H1 (cell line): ENCODE measurements at regions not wholly inside any gene's neighbourhood (a gene's known extent, or its start where the extent isn't known, plus 50 kb on each side); places are given as distances from the start of the nearest gene placed in this dataset.

ENCODE experiments used
- CTCF ChIA-PET: fragments of 300-600 bp; sonication (Branson Sonifier 250); formaldehyde crosslinking; loops from one replicate; lab custom pipeline; 2021; ENCODE audit not compliant: partially characterized antibody; lab: Charles Lee
- POLR2A ChIA-PET: fragments of 300-600 bp; sonication (Branson Sonifier 250); formaldehyde crosslinking; loops from one replicate; lab custom pipeline; 2021; ENCODE audit warnings: inconsistent platforms; ENCODE audit not compliant: partially characterized antibody; lab: Charles Lee
- DNase-seq, 2 experiments: peaks; one replicate each; pipeline versions ENCODE4 v3.0.0 to v3.0.0-alpha.2; 2010 to 2022; ENCODE audit warnings: low spot score in 2 of 2, low read depth in 1 of 2, mixed read lengths in 1 of 2
- FAIRE-seq: peaks from 2 replicates; lab custom pipeline; 2011; peaks lifted over from hg19 to GRCh38; lab: Jason Lieb, UNC
- H2AFZ ChIP-seq: 2 replicates; pipeline ENCODE4 v1.8.1; 2012; ENCODE audit warnings: low read length, inconsistent platforms
- H2AK5ac ChIP-seq: 2 replicates; pipeline ENCODE4 v1.6.1; 2013; ENCODE audit warnings: low read depth, low read length
- H2BK120ac ChIP-seq: replicated peaks from 2 replicates; pipeline ENCODE3; 2013; ENCODE audit warnings: low read depth, low read length, inconsistent platforms
- H2BK12ac ChIP-seq: 2 replicates; pipeline ENCODE4 v1.6.1; 2013; ENCODE audit warnings: low read depth, low read length
- H2BK15ac ChIP-seq: 2 replicates; pipeline ENCODE4 v1.6.1; 2013; ENCODE audit warnings: low read length
- H2BK20ac ChIP-seq: 2 replicates; pipeline ENCODE4 v1.6.1; 2013; ENCODE audit warnings: low read length
- H2BK5ac ChIP-seq: 2 replicates; pipeline ENCODE4 v1.6.1; 2013; ENCODE audit warnings: low read depth, low read length
- H3K14ac ChIP-seq: 2 replicates; pipeline ENCODE4 v1.6.1; 2013; ENCODE audit warnings: inconsistent platforms; ENCODE audit not compliant: insufficient read length
- H3K18ac ChIP-seq: 2 replicates; pipeline ENCODE4 v1.6.1; 2013; ENCODE audit warnings: low read length; ENCODE audit errors: extremely low read depth
- H3K23ac ChIP-seq: 2 replicates; pipeline ENCODE4 v1.6.1; 2013; ENCODE audit warnings: inconsistent platforms; ENCODE audit not compliant: insufficient read length
- H3K23me2 ChIP-seq: 2 replicates; pipeline ENCODE4 v1.6.1; 2013; ENCODE audit warnings: low read depth, low read length
- H3K27ac ChIP-seq: 2 replicates; pipeline ENCODE4 v1.6.1; 2011; ENCODE audit warnings: low read depth, low read length, inconsistent platforms
- H3K27me3 ChIP-seq, 4 experiments: replicated peaks in 1 of 4; 1 replicate in 1 of 4; 2 replicates in 3 of 4; pipeline versions ENCODE4 v1.6.1 to v1.8.1; 2011 to 2013; ENCODE audit warnings: low read length in 3 of 4, mild to moderate bottlenecking in 3 of 4, inconsistent platforms in 2 of 4, mixed read lengths in 2 of 4, moderate library complexity in 1 of 4; ENCODE audit not compliant: control insufficient read depth in 3 of 4, insufficient read depth in 3 of 4; ENCODE audit errors: extremely low read depth in 1 of 4
- H3K36me3 ChIP-seq, 4 experiments: 2 replicates each; pipeline versions ENCODE4 v1.6.1 to v1.8.1; 2011 to 2013; ENCODE audit warnings: mild to moderate bottlenecking in 4 of 4, low read length in 3 of 4, moderate library complexity in 2 of 4, control low read depth in 1 of 4, inconsistent platforms in 1 of 4; ENCODE audit not compliant: insufficient read depth in 4 of 4, control insufficient read depth in 2 of 4
- H3K4ac ChIP-seq: replicated peaks from 2 replicates; pipeline ENCODE3; 2013; ENCODE audit warnings: low read length, low read depth, mixed read lengths, inconsistent platforms; ENCODE audit not compliant: insufficient read length
- H3K4me1 ChIP-seq, 4 experiments: replicated peaks in 1 of 4; 1 replicate in 1 of 4; 2 replicates in 3 of 4; pipeline versions ENCODE4 v1.6.1 to v1.8.1; 2011 to 2013; ENCODE audit warnings: low read length in 3 of 4, inconsistent platforms in 2 of 4, mixed read lengths in 1 of 4; ENCODE audit not compliant: insufficient read depth in 4 of 4, control insufficient read depth in 3 of 4
- H3K4me2 ChIP-seq, 2 experiments: 2 replicates each; pipeline versions ENCODE4 v1.6.1 to v1.8.1; 2011 to 2013; ENCODE audit warnings: low read depth in 2 of 2, low read length in 2 of 2, control low read depth in 1 of 2, inconsistent platforms in 1 of 2, mild to moderate bottlenecking in 1 of 2; ENCODE audit not compliant: insufficient read depth in 1 of 2
- H3K4me3 ChIP-seq, 4 experiments: fragments of 200-600, 300-600 bp in 1 of 4; sonication (generic), shearing (Covaris generic), sonication (Bioruptor Twin) in 1 of 4; 2 replicates each; pipeline versions ENCODE4 v1.5.1 to v1.8.1; 2011 to 2016; ENCODE audit warnings: low read length in 4 of 4, low read depth in 3 of 4, control low read depth in 2 of 4, inconsistent platforms in 2 of 4, mild to moderate bottlenecking in 2 of 4, mixed read lengths in 1 of 4, moderate library complexity in 1 of 4; ENCODE audit not compliant: insufficient read depth in 2 of 4; ENCODE audit errors: extremely low read depth in 1 of 4
- H3K56ac ChIP-seq: replicated peaks from 2 replicates; pipeline ENCODE3; 2013; ENCODE audit warnings: low read depth, mild to moderate bottlenecking, mixed read lengths, low read length, inconsistent platforms; ENCODE audit not compliant: insufficient read length
- H3K79me1 ChIP-seq: 2 replicates; pipeline ENCODE4 v1.6.1; 2013; ENCODE audit warnings: low read depth, low read length, control low read depth
- H3K79me2 ChIP-seq, 2 experiments: 2 replicates each; pipeline versions ENCODE4 v1.6.1 to v1.8.1; 2012 to 2013; ENCODE audit warnings: low read length in 2 of 2, mild to moderate bottlenecking in 2 of 2, inconsistent platforms in 1 of 2; ENCODE audit not compliant: insufficient read depth in 2 of 2, control insufficient read depth in 1 of 2
- H3K9ac ChIP-seq, 4 experiments: replicated peaks in 1 of 4; 1 replicate in 1 of 4; 2 replicates in 3 of 4; pipeline versions ENCODE4 v1.6.1 to v1.8.1; 2011 to 2013; ENCODE audit warnings: low read depth in 3 of 4, low read length in 3 of 4, control low read depth in 2 of 4, mild to moderate bottlenecking in 2 of 4, moderate library complexity in 2 of 4, inconsistent platforms in 1 of 4; ENCODE audit errors: extremely low read depth in 1 of 4
- H3K9me3 ChIP-seq, 2 experiments: 2 replicates each; pipeline versions ENCODE4 v1.6.1 to v1.8.1; 2012 to 2013; ENCODE audit warnings: mild to moderate bottlenecking in 2 of 2, moderate library complexity in 2 of 2, control low read depth in 1 of 2, inconsistent platforms in 1 of 2, low read depth in 1 of 2, low read length in 1 of 2, mixed read lengths in 1 of 2; ENCODE audit not compliant: insufficient read depth in 2 of 2
- H4K20me1 ChIP-seq, 2 experiments: replicated peaks in 1 of 2; 2 replicates each; pipeline versions ENCODE3 to v1.8.1; 2011 to 2013; ENCODE audit warnings: inconsistent platforms in 2 of 2, low read length in 2 of 2, mild to moderate bottlenecking in 1 of 2; ENCODE audit not compliant: insufficient read depth in 2 of 2, control insufficient read depth in 1 of 2
- H4K5ac ChIP-seq: 2 replicates; pipeline ENCODE4 v1.6.1; 2013; ENCODE audit warnings: low read length, low read depth, mixed read lengths, inconsistent platforms; ENCODE audit not compliant: insufficient read length
- H4K8ac ChIP-seq: 2 replicates; pipeline ENCODE4 v1.8.0; 2013; ENCODE audit warnings: mild to moderate bottlenecking, moderate library complexity, low read length, inconsistent platforms; ENCODE audit not compliant: insufficient read depth; ENCODE audit errors: extremely low read depth
- H4K91ac ChIP-seq: replicated peaks from 2 replicates; pipeline ENCODE3; 2013; ENCODE audit warnings: low read length, mixed read lengths, inconsistent platforms; ENCODE audit not compliant: insufficient read length
- ASH2L ChIP-seq: fragments of 200-600, 300-600 bp; sonication (generic); IDR thresholded peaks from one replicate; pipeline ENCODE4 v1.7.1; 2017; ENCODE audit warnings: low read length
- GABPA ChIP-seq: IDR thresholded peaks from 2 replicates; pipeline ENCODE4 v1.6.1; 2011; ENCODE audit warnings: mild to moderate bottlenecking, low read length, moderate library complexity, borderline replicate concordance; ENCODE audit not compliant: insufficient read depth
- KDM1A ChIP-seq: fragments of 200-600, 300-600 bp; sonication (generic); IDR thresholded peaks from 2 replicates; pipeline ENCODE4 v1.7.1; 2016; ENCODE audit warnings: mild to moderate bottlenecking, low read length, borderline replicate concordance
- PHF8 ChIP-seq: fragments of 200-600 bp; sonication (generic); conservative IDR thresholded peaks from 2 replicates; pipeline ENCODE4 v1.7.1; 2012; ENCODE audit warnings: low read depth, mild to moderate bottlenecking, inconsistent platforms, low read length, moderate library complexity
- TEAD4 ChIP-seq: IDR thresholded peaks from 2 replicates; pipeline ENCODE4 v1.6.1; 2012; ENCODE audit warnings: low read depth, low read length, inconsistent platforms, mixed read lengths
- TF ChIP-seq, protein P1 (sequence below): IDR thresholded peaks from 2 replicates; pipeline ENCODE4 v1.6.1; 2011; ENCODE audit warnings: low read length, improper control_type of control experiment

DNA sequence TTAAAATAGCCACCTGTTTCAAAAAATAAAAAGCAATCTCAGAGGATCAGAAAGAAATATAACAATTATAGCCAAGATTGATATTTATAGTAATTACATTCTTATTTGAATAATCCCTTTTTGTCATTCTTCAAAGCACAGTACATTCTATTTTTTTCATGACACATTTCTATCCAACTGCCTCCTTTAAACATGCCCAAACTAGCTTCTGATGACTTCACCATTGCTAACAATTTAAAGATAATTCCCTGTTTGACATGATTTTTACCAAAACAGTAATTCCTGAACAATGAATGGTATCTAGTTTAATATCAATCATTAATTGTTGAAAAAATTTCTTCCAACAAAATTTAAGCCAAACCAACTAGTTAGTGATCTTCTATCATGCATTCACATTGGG, 172.4 kb downstream of the SNCA start:
- no peak overlapping the region for H2BK12ac ChIP-seq
- no peak overlapping the region for H3K14ac ChIP-seq
- no peak overlapping the region for H4K5ac ChIP-seq
- ChIA-PET POLR2A (no interaction called here), CTCF (interaction anchor here (1.2 to 2.0 kb wide), 3 partner anchors 23 to 179 kb away, joined by 3 to 8 read pairs (median 4); no protein-coding TSS in a partner anchor)
- no peak overlapping the region for H2BK20ac ChIP-seq
- H3K36me3 ChIP-seq: no peaks in the 10 kb centered on the region
- no peaks in the 10 kb centered on the region; a peak in 2 of 7 replicates for H3K4me1 ChIP-seq
- no peaks in the 10 kb centered on the region for H3K79me1 ChIP-seq
- H3K56ac ChIP-seq: no peak overlapping the region
- H3K9me3 ChIP-seq: no peaks in the 10 kb centered on the region
- H4K91ac ChIP-seq: no peak overlapping the region
- no peak overlapping the region for H3K4me3 ChIP-seq
- H3K27me3 ChIP-seq: peaks cover 0 to 1% (median 0%) of the 10 kb centered on the region in 4 experiments; a peak in 1 of 7 replicates
- no peaks in the 10 kb centered on the region for H3K79me2 ChIP-seq
- H3K4me2 ChIP-seq: no peak overlapping the region
- H3K23me2 ChIP-seq: no peaks in the 10 kb centered on the region
- H3K27ac ChIP-seq: no peak overlapping the region
- no peak overlapping the region for H3K9ac ChIP-seq
- no peak overlapping the region for H3K23ac ChIP-seq
- no peak for FAIRE-seq
- no peak overlapping the region for H2AFZ ChIP-seq
- no peak overlapping the region for H3K4ac ChIP-seq
- H2BK5ac ChIP-seq: no peak overlapping the region
- no peak overlapping the region for H2AK5ac ChIP-seq
- no peaks in the 10 kb centered on the region for H4K20me1 ChIP-seq
- no peak overlapping the region for H4K8ac ChIP-seq
- H2BK120ac ChIP-seq: no peak overlapping the region
- TF ChIP-seq KDM1A: no peak
- no peak for TF ChIP-seq GABPA
- no peak for TF ChIP-seq PHF8
- no peak for TF ChIP-seq TEAD4
- TF ChIP-seq, protein P1, sequence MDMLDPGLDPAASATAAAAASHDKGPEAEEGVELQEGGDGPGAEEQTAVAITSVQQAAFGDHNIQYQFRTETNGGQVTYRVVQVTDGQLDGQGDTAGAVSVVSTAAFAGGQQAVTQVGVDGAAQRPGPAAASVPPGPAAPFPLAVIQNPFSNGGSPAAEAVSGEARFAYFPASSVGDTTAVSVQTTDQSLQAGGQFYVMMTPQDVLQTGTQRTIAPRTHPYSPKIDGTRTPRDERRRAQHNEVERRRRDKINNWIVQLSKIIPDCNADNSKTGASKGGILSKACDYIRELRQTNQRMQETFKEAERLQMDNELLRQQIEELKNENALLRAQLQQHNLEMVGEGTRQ: no peak
- no peak for TF ChIP-seq ASH2L
- TF ChIP-seq, all 59 proteins: peak for 0
- no peak overlapping the region for H2BK15ac ChIP-seq
- DNase-seq: no peak
- no peak overlapping the region for H3K18ac ChIP-seq
